Skeletal muscle satellite cell (primary cell): ENCODE measurements at regions not wholly inside any gene's neighbourhood (a gene's known extent, or its start where the extent isn't known, plus 50 kb on each side); places are given as distances from the start of the nearest gene placed in this dataset.

Experiments
- H3K27me3 ChIP-seq: 2 replicates; pipeline ENCODE4 v1.7.0; 2013; ENCODE audit warnings: low read length; ENCODE audit not compliant: control insufficient read depth, insufficient read depth
- H3K36me3 ChIP-seq: 2 replicates; pipeline ENCODE4 v1.7.0; 2013; ENCODE audit warnings: mild to moderate bottlenecking, control low read depth, low read length; ENCODE audit not compliant: insufficient read depth
- H3K4me1 ChIP-seq: 2 replicates; pipeline ENCODE4 v1.7.0; 2013; ENCODE audit warnings: low read length; ENCODE audit not compliant: control insufficient read depth, insufficient read depth
- H3K4me2 ChIP-seq: 2 replicates; pipeline ENCODE4 v1.7.0; 2013; ENCODE audit warnings: mild to moderate bottlenecking, low read length
- H3K4me3 ChIP-seq: 2 replicates; pipeline ENCODE4 v1.7.0; 2013; ENCODE audit warnings: low read length
- H3K9ac ChIP-seq: 2 replicates; pipeline ENCODE4 v1.7.0; 2013; ENCODE audit warnings: mild to moderate bottlenecking, low read depth, low read length, moderate library complexity
- H3K9me3 ChIP-seq: replicated peaks from 2 replicates; pipeline ENCODE4 v1.7.0; 2013; ENCODE audit warnings: mild to moderate bottlenecking, control low read depth, low read length

DNA sequence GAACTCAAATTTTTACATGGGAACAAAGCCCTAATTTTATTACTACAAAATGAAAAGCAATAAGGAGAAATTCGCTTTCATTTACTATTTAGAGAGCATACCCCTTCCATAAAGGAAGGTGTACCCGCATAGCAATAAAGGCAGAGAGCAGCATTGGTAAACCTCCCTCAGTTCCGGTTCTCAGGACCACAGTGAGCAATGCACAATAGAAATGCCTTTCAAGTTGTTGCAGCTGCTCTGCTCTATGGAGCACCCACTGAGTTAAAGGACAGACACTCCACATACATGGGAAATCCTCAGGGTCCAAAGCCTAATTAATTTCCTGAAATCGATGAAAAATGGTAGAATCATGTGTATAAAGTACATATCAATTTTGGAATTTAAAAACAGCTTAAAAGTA lies 89.9 kb upstream of the MPDZ start:
- no peaks in the 10 kb centered on the region for H3K9me3 ChIP-seq
- no peak overlapping the region for H3K4me2 ChIP-seq
- no peaks in the 10 kb centered on the region for H3K4me1 ChIP-seq
- H3K27me3 ChIP-seq, result no peaks in the 10 kb centered on the region
- H3K36me3 ChIP-seq, result no peaks in the 10 kb centered on the region
- H3K9ac ChIP-seq, result no peak overlapping the region
- H3K4me3 ChIP-seq, result no peak overlapping the region

GRCh38 chr9:13367784-13368183 lies 88.3 kb upstream of the MPDZ start:
- Histone ChIP-seq H3K9ac (no peak overlapping the region), H3K9me3 (no peaks in the 10 kb centered on the region)

GRCh38 chr9:13364271-13365000 lies 84.9 kb upstream of the MPDZ start:
- Histone ChIP-seq H3K9ac (no peak overlapping the region), H3K4me2 (no peak overlapping the region), H3K9me3 (no peaks in the 10 kb centered on the region), H3K4me1 (no peaks in the 10 kb centered on the region), H3K4me3 (no peak overlapping the region), H3K36me3 (no peaks in the 10 kb centered on the region), H3K27me3 (no peaks in the 10 kb centered on the region)

More at GRCh38 chr9:13367784-13368183, 88.3 kb upstream of the MPDZ start:
- Histone ChIP-seq H3K4me3 (no peak overlapping the region), H3K4me2 (no peak overlapping the region), H3K36me3 (no peaks in the 10 kb centered on the region), H3K27me3 (no peaks in the 10 kb centered on the region), H3K4me1 (no peaks in the 10 kb centered on the region)

- H3K4me3 ChIP-seq, result no peak overlapping the region
- no peak overlapping the region for H3K9ac ChIP-seq
- H3K4me2 ChIP-seq, result no peak overlapping the region
- no peaks in the 10 kb centered on the region for H3K36me3 ChIP-seq
- H3K27me3 ChIP-seq, result no peaks in the 10 kb centered on the region
- H3K4me1 ChIP-seq, result peaks cover 11% of the 10 kb centered on the region
- no peaks in the 10 kb centered on the region for H3K9me3 ChIP-seq
These were observed 81.6 kb upstream of the MPDZ start for GRCh38 chr9:13361076-13361475.

GRCh38 chr9:13360188-13360587 lies 80.7 kb upstream of the MPDZ start:
- no peak overlapping the region for H3K4me3 ChIP-seq
- no peaks in the 10 kb centered on the region for H3K9me3 ChIP-seq
- H3K4me1 ChIP-seq, result peaks cover 11% of the 10 kb centered on the region
- no peak overlapping the region for H3K9ac ChIP-seq
- no peaks in the 10 kb centered on the region for H3K27me3 ChIP-seq
- H3K4me2 ChIP-seq, result no peak overlapping the region
- no peaks in the 10 kb centered on the region for H3K36me3 ChIP-seq

DNA sequence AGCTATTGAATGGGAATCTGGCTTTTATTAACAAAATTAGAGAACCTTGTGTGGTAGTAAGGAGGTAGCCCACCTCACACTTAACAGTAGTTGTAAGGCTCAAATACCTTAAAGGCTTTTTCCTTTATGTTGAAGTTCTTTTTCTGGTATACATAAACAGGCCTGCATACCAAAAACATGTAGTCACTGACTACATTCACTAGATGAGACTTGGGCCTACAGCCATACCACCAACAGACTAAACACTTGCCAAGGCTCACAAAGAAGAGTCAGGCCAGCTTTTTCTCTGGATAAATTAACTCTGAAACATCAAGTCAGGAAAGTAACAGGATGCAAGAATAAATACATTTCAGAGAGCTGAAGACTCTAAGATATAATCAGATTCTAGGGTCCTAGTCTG lies 78.6 kb upstream of the MPDZ start:
- no peaks in the 10 kb centered on the region for H3K27me3 ChIP-seq
- no peak overlapping the region for H3K4me2 ChIP-seq
- H3K4me3 ChIP-seq, result no peak overlapping the region
- H3K9ac ChIP-seq, result no peak overlapping the region
- no peaks in the 10 kb centered on the region for H3K36me3 ChIP-seq
- H3K4me1 ChIP-seq, result peaks cover 19% of the 10 kb centered on the region
- no peaks in the 10 kb centered on the region for H3K9me3 ChIP-seq

DNA sequence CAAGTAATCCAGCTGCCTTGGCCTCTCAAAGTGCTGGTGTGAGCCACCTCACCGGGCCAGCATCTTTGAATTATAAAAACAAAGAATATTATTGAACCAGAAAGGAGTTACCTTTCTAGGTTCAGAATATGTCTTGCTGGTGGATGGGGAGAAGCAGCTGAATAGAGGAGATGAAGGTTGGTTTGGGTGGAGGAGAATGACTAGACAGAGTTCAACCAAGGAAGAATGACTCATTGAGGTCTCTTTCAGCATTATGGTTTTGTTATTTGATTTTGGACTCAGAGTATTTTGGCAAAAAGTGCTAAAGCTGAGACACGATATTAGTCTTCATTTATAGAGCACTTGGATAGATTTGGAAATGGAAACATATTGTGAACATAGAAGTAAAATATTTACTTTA lies 75.2 kb upstream of the MPDZ start:
- Histone ChIP-seq H3K9me3 (no peaks in the 10 kb centered on the region), H3K9ac (no peak overlapping the region), H3K4me2 (no peak overlapping the region), H3K4me1 (peaks cover 19% of the 10 kb centered on the region), H3K27me3 (no peaks in the 10 kb centered on the region), H3K4me3 (no peak overlapping the region), H3K36me3 (no peaks in the 10 kb centered on the region)

DNA sequence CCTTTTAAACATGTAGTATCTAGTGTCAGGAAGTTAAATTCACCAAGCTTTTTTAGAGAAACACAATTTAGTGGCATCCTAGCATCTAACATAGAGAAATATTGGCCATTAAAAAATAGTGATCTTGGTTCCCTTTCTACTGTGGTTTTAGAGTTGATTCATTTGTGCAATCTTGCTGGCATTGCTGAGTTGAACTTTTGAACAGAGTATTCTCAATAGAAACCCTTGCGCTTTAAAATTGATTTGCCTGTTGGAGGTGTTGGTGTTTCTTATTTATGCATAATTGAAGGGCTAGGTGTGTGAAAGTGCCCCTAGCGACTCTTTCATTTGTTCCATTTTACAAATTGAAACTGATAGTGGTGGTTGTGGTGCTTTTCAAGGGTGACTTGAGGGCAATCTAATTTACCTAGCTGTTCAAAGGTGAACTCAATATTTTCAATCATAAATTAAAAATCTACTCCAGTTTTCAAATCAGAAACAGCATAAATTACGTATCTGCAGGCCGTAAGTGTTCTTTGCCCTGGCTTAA lies 73.0 kb upstream of the MPDZ start:
- Histone ChIP-seq H3K9me3 (no peaks in the 10 kb centered on the region), H3K4me2 (no peak overlapping the region), H3K36me3 (no peaks in the 10 kb centered on the region), H3K27me3 (no peaks in the 10 kb centered on the region), H3K4me1 (peaks cover 10% of the 10 kb centered on the region), H3K9ac (no peak overlapping the region), H3K4me3 (no peak overlapping the region)

- H3K9ac ChIP-seq, result no peak overlapping the region
- H3K36me3 ChIP-seq, result no peaks in the 10 kb centered on the region
- no peaks in the 10 kb centered on the region for H3K9me3 ChIP-seq
- H3K4me2 ChIP-seq, result no peak overlapping the region
- no peak overlapping the region for H3K4me3 ChIP-seq
- H3K4me1 ChIP-seq, result peaks cover 8% of the 10 kb centered on the region
- H3K27me3 ChIP-seq, result no peaks in the 10 kb centered on the region
These were observed 72.4 kb upstream of the MPDZ start for GRCh38 chr9:13351778-13352386.

- H3K4me2 ChIP-seq, result no peak overlapping the region
- no peaks in the 10 kb centered on the region for H3K36me3 ChIP-seq
- H3K27me3 ChIP-seq, result no peaks in the 10 kb centered on the region
- H3K9ac ChIP-seq, result no peak overlapping the region
- H3K4me1 ChIP-seq, result no peaks in the 10 kb centered on the region
- H3K9me3 ChIP-seq, result no peaks in the 10 kb centered on the region
- no peak overlapping the region for H3K4me3 ChIP-seq
These were observed 53.1 kb upstream of the MPDZ start for GRCh38 chr9:13332571-13332970.

DNA sequence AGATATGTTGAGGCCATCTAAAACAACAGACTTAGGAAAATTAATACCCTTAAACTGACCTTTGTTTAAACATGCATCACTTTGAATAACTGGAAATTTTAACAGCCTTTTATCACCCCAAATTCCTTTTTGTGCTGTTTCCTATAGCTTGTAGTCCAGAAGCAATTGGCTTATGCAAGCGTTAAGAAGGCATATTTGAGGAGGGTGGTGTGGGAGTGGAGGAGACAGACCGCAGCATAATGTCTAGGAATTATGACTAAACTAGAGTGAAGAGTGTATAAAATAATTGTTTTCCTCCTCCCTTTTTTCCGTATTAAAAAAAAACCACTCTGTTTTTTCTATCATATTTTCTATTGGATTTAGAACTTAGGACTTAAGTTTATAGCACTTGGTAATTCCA lies 51.8 kb upstream of the MPDZ start:
- Histone ChIP-seq H3K4me3 (no peak overlapping the region), H3K36me3 (no peaks in the 10 kb centered on the region), H3K4me2 (no peak overlapping the region), H3K9me3 (no peaks in the 10 kb centered on the region), H3K27me3 (no peaks in the 10 kb centered on the region), H3K9ac (no peak overlapping the region), H3K4me1 (no peaks in the 10 kb centered on the region)
